ENCODE measurements at regions not wholly inside any gene's neighbourhood (a gene's known extent, or its start where the extent isn't known, plus 50 kb on each side); places are given as distances from the start of the nearest gene placed in this dataset.

DNA sequence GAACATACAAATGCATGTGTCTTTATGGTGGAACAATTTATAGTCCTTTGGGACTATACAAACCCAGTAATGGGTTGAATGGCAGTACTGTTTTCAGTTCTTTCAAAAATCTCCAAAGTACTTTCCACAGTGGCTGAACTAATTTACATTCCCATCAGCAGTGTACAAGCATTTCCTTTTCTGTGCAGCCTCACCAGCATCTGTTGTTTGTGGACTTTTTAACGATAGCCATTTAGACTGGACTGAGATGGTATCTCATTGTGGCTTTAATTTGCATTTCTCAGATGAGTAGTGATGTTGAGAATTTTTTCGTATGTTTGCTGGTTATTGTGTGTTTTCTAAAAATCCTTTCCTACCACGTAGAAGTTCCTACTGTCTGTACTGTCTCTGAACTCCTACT lies 327.2 kb upstream of the ZFP64 start:
- ChIA-PET CTCF (ENCODE audit: partially characterized antibody) (no interaction called here), POLR2A (ENCODE audit: partially characterized antibody) (no interaction called here)
- Histone ChIP-seq H3K79me1 (ENCODE audit: low read depth, low read length) (no peaks in the 10 kb centered on the region), H3K4me2 (ENCODE audit: insufficient read depth in 1 of 2, low read depth in 2 of 2, low read length in 2 of 2) (no peak overlapping the region), H3K4ac (replicated peaks; ENCODE audit: insufficient read length, low read depth, low read length) (no peak overlapping the region), H2BK12ac (ENCODE audit: low read depth, low read length) (no peak overlapping the region), H4K5ac (ENCODE audit: insufficient read length, low read depth, low read length) (no peak overlapping the region), H2BK5ac (ENCODE audit: low read depth, low read length) (no peak overlapping the region), H3K9ac (replicated peaks in 1 of 4; ENCODE audit: extremely low read depth in 1 of 4, low read depth in 3 of 4, low read length in 3 of 4) (no peak overlapping the region), H3K23me2 (ENCODE audit: low read depth, low read length) (peaks cover 4% of the 10 kb centered on the region; the same call in 1 of the 2 replicates), H3K9me3 (ENCODE audit: insufficient read depth in 2 of 2, low read depth in 1 of 2, low read length in 1 of 2) (0 out of 4 replicates have a peak, but pooled peaks cover 0 to 3% of the 10 kb centered on the region in 2 experiments), H2AFZ (ENCODE audit: low read length) (no peak overlapping the region), H3K14ac (ENCODE audit: insufficient read length) (no peak overlapping the region), H2BK20ac (ENCODE audit: low read length) (no peak overlapping the region), H4K91ac (replicated peaks; ENCODE audit: insufficient read length, low read length) (no peak overlapping the region), H3K27ac (ENCODE audit: low read depth, low read length) (no peak overlapping the region), H3K18ac (ENCODE audit: extremely low read depth, low read length) (no peak overlapping the region), H2BK120ac (replicated peaks; ENCODE audit: low read depth, low read length) (no peak overlapping the region), H3K27me3 (replicated peaks in 1 of 4; ENCODE audit: control insufficient read depth in 3 of 4, extremely low read depth in 1 of 4, insufficient read depth in 3 of 4, low read length in 3 of 4) (no peaks in the 10 kb centered on the region), H4K8ac (ENCODE audit: extremely low read depth, insufficient read depth, low read length) (no peak overlapping the region), H2BK15ac (ENCODE audit: low read length) (no peak overlapping the region), H2AK5ac (ENCODE audit: low read depth, low read length) (no peak overlapping the region), H3K4me1 (replicated peaks in 1 of 4; ENCODE audit: control insufficient read depth in 3 of 4, insufficient read depth in 4 of 4, low read length in 3 of 4) (no peaks in the 10 kb centered on the region), H4K20me1 (replicated peaks in 1 of 2; ENCODE audit: control insufficient read depth in 1 of 2, insufficient read depth in 2 of 2, low read length in 2 of 2) (no peaks in the 10 kb centered on the region), H3K79me2 (ENCODE audit: control insufficient read depth in 1 of 2, insufficient read depth in 2 of 2, low read length in 2 of 2) (no peaks in the 10 kb centered on the region), H3K23ac (ENCODE audit: insufficient read length) (no peak overlapping the region), H3K36me3 (ENCODE audit: control insufficient read depth in 2 of 4, insufficient read depth in 4 of 4, low read length in 3 of 4) (no peaks in the 10 kb centered on the region), H3K4me3 (ENCODE audit: extremely low read depth in 1 of 4, insufficient read depth in 2 of 4, low read depth in 3 of 4, low read length in 4 of 4) (no peak overlapping the region), H3K56ac (replicated peaks; ENCODE audit: insufficient read length, low read depth, low read length) (no peak overlapping the region)
- WGBS, 2 experiments (ENCODE audit: extremely low coverage in 1 of 2, insufficient coverage in 1 of 2, insufficient read length in 1 of 2, insufficient replicate concordance in 2 of 2, low coverage in 1 of 2, low lambda C conversion rate in 2 of 2, missing lambda C conversion rate in 1 of 2), result 65% methylated on average over 3 of the region's 3 CpGs; no CpG with 5 or more reads in 1 of the 2 experiments
- no peak for FAIRE-seq
- no peak for DNase-seq (ENCODE audit: low read depth in 1 of 2, low spot score in 2 of 2)
- no peak for TF ChIP-seq CTBP2 (IDR thresholded peaks at IDR 0.05; ENCODE audit: borderline replicate concordance, insufficient read depth, insufficient read length, low read length)
- TF ChIP-seq KDM5A (IDR thresholded peaks at IDR 0.05; ENCODE audit: low read length), result no peak
- no peak for TF ChIP-seq SP2 (IDR thresholded peaks at IDR 0.05; ENCODE audit: low read length)
- TF ChIP-seq, protein P1, sequence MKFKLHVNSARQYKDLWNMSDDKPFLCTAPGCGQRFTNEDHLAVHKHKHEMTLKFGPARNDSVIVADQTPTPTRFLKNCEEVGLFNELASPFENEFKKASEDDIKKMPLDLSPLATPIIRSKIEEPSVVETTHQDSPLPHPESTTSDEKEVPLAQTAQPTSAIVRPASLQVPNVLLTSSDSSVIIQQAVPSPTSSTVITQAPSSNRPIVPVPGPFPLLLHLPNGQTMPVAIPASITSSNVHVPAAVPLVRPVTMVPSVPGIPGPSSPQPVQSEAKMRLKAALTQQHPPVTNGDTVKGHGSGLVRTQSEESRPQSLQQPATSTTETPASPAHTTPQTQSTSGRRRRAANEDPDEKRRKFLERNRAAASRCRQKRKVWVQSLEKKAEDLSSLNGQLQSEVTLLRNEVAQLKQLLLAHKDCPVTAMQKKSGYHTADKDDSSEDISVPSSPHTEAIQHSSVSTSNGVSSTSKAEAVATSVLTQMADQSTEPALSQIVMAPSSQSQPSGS (IDR thresholded peaks at IDR 0.05; ENCODE audit: low read length), result no peak
- TF ChIP-seq JUND (IDR thresholded peaks at IDR 0.05; ENCODE audit: low read length), result no peak

Measured in H1 (cell line).